GM18519 (cell line): ENCODE measurements at regions not wholly inside any gene's neighbourhood (a gene's known extent, or its start where the extent isn't known, plus 50 kb on each side); places are given as distances from the start of the nearest gene placed in this dataset.

Experiments
- ATAC-seq: cut with Tn5 transposase; IDR thresholded peaks from one replicate; pipeline ENCODE4 v1.9.1; 2021; ENCODE audit warnings: mild to moderate bottlenecking, moderate library complexity; ENCODE audit not compliant: unreplicated experiment, low FRiP score

DNA sequence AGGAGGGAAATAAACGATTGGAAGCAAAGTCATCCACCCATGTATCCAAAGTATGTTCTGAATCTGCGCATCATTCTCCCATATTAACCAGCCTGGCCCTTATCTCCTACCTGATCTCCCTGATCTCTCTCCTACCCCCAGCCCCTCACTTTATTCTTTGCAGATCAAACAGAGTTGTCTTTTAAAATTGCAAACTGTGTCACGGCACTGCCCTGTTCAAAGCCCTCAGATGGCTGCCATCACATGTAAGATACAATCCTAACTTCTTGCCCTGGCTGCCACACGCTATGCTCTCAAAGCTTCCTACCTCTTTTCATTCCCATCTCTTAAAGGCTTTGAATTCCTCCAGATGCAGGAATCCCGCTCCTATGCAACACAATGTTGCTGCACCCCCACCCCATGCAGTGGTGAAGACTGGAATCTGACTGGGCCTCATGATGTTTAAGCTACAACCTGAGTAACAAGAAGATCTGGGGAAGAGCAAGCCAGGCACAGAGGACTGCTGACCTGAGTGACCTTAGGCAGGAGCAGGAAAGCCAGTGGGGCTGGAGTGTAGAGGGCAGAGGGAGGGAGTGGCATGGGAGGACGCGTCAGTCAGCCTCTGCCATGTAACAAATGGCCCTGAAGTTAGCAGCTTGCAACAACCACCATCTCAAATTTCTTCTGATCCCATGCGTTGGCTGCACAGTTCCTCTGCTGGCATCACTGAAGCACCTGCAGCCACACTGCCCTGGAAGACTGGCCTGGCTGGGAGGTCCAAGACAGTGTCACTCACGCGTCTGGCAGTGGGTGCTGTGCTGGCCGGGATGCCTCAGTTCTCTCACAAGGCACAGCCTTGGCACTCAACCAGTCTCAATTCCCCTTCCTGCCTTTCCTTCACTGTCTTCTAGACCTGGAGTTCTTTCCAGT, 382.8 kb downstream of the BCL11B start:
- no peak for ATAC-seq

DNA sequence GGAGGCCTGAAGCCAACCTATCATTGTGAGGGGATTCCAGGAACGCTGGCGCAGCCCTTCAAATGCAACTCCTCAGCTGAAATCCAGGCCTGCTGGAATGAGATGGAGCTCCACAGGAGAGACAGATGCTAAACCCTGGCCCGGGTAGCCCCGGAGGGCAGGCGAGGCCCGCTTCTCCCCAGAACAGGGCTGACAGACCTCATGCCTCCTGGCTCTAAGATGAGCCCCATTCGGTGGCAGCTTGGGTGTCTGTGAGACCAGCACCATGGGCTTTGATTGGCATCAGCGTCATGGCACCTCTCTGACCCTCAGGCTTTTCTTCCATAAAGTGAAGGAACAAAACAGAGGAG, 382.2 kb downstream of the BCL11B start:
- ATAC-seq: no peak

- no peak for ATAC-seq
Observed at GRCh38 chr14:98890556-98891340, 381.2 kb downstream of the BCL11B start.

DNA sequence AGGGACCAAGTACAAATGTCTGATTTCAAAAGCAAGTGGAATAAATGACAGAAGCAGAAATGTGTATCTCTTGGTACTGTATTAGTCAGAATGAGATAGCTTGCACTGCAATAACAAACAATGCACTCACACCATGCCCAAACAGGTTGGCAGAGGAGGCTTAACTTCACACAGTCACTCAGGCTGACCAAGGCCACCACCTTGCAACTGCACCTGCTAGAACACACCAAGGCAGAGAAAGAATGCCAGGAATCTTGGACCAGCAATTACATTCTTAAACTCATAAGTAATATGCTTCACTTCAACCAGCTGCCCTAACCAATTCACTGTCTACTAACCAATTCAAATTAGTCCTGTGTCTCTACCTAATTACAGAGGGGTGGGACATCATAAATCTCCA, 378.3 kb downstream of the BCL11B start:
- ATAC-seq: no peak

GRCh38 chr14:98894600-98894999, 377.4 kb downstream of the BCL11B start:
- ATAC-seq: no peak

DNA sequence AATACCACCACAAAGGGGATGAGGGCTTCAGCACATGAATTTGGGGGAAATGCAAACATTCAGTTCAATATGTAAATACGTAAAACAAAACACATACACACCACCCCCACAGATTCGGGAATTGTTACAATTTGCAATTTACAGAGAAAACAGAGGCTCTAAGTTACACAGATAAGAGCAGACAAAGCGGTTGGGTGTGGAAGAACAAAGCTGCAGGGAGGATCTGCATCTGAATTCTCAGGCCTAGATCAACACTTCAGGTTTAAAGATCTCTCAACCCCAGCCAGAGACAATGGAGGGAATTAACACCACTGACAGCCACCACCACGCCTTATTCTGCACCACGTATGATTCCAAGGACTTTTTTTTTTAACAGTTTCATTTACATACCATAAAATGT, 375.5 kb downstream of the BCL11B start:
- ATAC-seq: no peak

- ATAC-seq: no peak
Observed at GRCh38 chr14:98897605-98898309, 374.2 kb downstream of the BCL11B start.

GRCh38 chr14:98899441-98899840, 372.6 kb downstream of the BCL11B start:
- no peak for ATAC-seq

DNA sequence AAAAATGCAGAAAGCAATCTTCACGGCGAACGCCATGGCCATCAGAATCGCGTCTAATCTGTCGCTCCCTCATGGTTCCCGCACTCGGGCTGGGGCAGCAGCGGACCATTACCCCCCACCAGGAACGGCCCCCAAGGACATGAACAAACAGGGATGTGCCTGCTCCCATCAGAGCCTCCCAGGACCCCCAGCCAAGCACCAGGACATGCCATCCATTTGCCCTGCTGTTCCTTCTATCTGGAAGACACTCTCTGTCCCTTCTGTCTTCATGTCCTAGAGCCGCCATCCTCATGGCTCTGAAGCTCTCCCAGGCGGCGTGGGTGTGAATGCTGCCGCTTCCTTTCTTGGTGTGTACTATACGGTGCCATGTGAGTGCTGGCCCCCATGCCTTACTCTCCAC, 371.8 kb downstream of the BCL11B start:
- ATAC-seq: no peak

DNA sequence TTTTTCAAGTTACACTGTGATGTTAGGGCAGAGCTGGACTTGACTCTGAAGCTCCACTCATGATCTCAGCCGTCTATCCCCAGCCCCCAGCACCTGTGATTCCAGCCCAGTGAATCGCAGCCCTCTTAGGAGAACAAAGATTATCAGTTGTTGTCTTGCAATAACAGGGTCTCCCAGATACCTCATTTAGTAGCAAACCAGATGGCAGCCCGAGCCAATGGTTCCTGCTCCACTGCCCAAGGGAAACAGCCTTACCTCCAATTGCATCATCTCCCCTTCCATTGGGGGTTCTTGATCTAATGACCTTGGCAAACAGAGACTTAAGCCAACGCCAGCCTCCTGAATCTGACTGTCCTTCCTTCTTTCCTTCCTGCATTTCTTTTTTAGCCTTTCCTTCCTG, 371.2 kb downstream of the BCL11B start:
- no peak for ATAC-seq

DNA sequence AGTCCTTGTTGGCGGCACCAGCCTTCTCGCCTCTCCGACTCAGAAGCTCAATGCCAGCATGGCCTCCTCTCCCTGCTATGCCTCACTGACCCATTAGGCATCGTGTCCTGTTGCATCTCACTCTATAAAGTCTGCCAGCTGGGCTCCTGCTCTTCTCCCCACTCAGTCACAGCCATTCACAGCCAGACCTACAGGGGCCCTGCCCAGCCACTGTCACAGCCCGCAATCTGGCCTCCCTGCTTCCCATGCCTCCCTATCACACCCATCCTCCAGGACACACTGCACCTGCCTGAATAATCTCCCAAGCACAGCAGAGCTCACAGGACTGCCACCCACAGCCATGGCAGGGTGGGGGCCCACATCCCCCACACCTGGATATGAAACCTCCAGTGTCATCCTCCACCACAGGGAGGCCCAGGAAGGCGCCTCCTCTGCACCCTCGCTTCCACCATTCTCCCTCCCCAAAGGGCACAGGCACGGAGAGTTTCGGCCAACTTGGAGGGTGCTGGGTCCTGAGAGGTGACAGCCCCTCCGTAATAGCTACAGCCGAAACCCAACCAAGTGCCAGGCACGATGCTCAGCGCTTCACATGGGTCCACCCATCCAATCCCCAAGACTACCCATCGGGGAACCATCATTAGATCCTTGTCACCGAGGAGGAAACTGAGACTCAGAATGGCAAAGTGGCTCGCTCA, 370.3 kb downstream of the BCL11B start:
- no peak for ATAC-seq

GRCh38 chr14:98903371-98903770, 368.6 kb downstream of the BCL11B start:
- no peak for ATAC-seq

- ATAC-seq: no peak
Observed at GRCh38 chr14:98904677-98905076, 367.3 kb downstream of the BCL11B start.

GRCh38 chr14:98906123-98906995, 365.6 kb downstream of the BCL11B start:
- ATAC-seq: no peak

- ATAC-seq: no peak
Observed at GRCh38 chr14:98907271-98907670, 364.7 kb downstream of the BCL11B start.

DNA sequence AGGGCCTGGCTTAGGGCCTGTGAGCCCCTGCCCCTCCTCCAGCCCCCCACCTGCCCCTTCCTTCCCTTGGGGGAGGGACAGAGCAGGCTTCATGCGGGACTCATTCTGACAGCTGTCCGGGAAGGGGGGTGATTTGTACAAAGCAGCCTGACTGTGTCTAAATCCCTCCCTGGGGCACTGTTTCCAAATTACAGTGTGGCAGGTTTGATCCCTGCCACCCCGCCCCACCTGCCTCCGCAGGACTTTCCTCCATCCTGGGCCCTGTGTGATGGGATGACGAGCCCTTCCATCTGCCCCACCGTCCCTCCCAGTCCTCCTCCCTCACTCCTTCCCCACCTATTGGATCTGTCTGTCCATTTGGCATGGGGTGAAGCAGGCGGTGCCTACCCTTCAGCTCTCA, 363.9 kb downstream of the BCL11B start:
- ATAC-seq: no peak

- no peak for ATAC-seq
Observed at GRCh38 chr14:98909251-98909944, 362.6 kb downstream of the BCL11B start.

DNA sequence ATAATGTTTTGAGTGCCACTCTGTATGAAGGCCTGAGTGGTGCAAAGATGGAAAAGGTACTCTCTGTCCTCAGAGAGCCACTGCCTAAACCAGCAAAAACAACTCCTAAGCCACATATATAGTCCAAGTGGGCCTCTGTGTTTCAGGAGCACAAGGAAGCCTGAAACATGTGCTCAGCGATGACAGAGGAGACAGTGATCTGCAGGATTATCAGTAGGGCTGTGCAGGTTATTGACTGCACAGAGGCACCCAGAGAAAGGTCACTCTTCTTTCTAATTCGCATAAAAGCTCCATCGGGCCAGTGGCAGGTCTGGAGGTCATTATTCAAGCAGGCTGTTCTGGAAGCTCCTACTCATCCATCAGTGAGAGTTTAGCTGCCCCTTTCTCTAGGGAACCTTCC, 361.9 kb downstream of the BCL11B start:
- ATAC-seq: no peak

DNA sequence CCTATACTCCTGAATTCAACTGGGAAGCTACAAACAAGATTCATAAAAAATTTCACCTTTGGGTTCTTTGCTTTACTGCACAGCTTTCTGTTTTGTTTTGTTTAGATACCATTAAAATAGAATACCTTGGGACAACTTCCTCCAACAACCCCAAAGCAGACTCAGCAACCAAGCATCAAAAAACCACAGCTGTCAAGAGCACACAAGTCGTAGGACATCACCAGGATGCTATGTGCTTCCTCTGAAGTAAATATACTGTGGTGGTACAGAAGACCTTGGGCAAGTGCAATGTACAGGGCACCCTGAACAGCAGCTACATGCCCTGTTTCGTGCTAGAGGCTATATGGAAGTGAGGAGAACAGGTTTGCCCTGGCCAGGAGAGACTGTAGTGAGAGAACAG, 359.3 kb downstream of the BCL11B start:
- no peak for ATAC-seq
